ENCODE measurements at regions not wholly inside any gene's neighbourhood (a gene's known extent, or its start where the extent isn't known, plus 50 kb on each side); places are given as distances from the start of the nearest gene placed in this dataset.

DNA sequence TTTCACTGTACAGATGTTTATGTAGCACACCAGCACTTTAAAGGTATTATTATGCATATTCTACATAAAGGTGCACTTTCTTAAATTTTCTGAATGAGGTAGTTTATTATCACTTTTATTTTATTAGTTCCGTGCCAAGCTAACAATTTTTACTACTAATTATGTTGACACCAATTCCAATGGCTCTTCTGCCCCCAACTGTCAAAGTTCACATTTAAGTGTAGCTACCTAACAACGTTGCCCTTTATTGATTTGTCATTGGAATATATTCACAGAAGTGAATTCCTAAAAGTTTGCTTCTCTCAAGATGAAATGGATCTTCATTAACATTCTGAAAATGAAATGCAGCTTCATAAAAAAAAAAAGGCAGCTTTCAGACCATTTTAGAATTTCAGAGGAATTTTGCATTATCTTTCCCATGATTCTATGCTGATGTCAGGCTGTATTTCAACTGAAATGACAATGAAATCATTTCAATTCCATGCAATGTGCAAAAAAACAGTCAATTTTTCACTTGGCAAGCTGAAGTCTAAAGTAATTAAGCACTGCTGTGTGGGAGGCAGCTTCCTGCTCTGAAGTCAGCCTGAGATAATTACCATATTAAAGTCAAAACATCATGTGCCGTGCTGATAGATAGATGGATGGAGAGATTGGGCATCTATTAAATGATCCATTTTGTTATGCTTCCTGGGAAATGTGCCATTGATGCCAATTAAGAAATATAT, 229.2 kb downstream of the TTLL7 start:
- no peaks in the 10 kb centered on the region for H3K9me3 ChIP-seq
- no peaks in the 10 kb centered on the region for H3K27me3 ChIP-seq
- H3K4me1 ChIP-seq = no peaks in the 10 kb centered on the region
- ATAC-seq = no peak
- no peak overlapping the region for H3K27ac ChIP-seq
- H3K4me3 ChIP-seq = no peak overlapping the region
- WGBS, 2 donors (ENCODE audit: low coverage in 1 of 2) = 49 to 76% methylated on average over 3 of the region's 3 CpGs
- TF ChIP-seq POLR2AphosphoS5 (IDR thresholded peaks at IDR 0.05) (no peak), POLR2A (IDR thresholded peaks at IDR 0.05) (no peak)
- H3K36me3 ChIP-seq = no peaks in the 10 kb centered on the region

GRCh38 chr1:83769072-83769471, 229.9 kb downstream of the TTLL7 start:
- Histone ChIP-seq H3K4me3 (no peak overlapping the region), H3K27me3 (no peaks in the 10 kb centered on the region), H3K4me1 (no peaks in the 10 kb centered on the region), H3K36me3 (no peaks in the 10 kb centered on the region), H3K9me3 (no peaks in the 10 kb centered on the region), H3K27ac (no peak overlapping the region)
- TF ChIP-seq POLR2AphosphoS5 (IDR thresholded peaks at IDR 0.05) = no peak
- TF ChIP-seq, protein P1, sequence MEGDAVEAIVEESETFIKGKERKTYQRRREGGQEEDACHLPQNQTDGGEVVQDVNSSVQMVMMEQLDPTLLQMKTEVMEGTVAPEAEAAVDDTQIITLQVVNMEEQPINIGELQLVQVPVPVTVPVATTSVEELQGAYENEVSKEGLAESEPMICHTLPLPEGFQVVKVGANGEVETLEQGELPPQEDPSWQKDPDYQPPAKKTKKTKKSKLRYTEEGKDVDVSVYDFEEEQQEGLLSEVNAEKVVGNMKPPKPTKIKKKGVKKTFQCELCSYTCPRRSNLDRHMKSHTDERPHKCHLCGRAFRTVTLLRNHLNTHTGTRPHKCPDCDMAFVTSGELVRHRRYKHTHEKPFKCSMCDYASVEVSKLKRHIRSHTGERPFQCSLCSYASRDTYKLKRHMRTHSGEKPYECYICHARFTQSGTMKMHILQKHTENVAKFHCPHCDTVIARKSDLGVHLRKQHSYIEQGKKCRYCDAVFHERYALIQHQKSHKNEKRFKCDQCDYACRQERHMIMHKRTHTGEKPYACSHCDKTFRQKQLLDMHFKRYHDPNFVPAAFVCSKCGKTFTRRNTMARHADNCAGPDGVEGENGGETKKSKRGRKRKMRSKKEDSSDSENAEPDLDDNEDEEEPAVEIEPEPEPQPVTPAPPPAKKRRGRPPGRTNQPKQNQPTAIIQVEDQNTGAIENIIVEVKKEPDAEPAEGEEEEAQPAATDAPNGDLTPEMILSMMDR (IDR thresholded peaks at IDR 0.05) = no peak
- TF ChIP-seq EP300 (IDR thresholded peaks at IDR 0.05) = no peak
- no peak for TF ChIP-seq POLR2A (IDR thresholded peaks at IDR 0.05)
- no peak for ATAC-seq
- WGBS, 2 donors (ENCODE audit: low coverage in 1 of 2) = 75 to 82% methylated on average over 3 of the region's 3 CpGs

DNA sequence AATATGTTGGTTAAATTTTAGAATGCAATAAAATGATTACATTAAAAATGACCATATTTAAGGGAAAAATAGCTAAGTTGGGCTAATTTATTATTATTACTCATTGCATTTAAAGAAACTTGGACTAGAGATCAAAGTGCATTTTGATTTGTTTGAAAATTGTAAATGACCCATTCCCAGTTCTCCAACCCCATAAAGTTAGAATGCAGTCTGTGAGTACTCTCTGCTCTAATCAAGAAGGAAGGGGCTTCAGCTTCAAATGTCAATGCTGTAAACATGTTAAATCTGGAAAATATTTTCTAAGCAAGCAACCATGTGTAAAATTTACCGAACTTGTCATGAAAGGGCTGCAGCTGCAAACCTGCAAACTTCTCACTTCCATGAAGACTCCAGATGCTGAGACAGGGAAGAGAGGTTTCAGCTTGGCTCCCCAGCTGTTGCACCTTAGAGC, 232.7 kb downstream of the TTLL7 start:
- no peak overlapping the region for H3K27ac ChIP-seq
- no peak for ATAC-seq
- WGBS, 2 donors (ENCODE audit: low coverage in 1 of 2) = 44 to 100% methylated on average over 1 of the region's 1 CpG
- H3K27me3 ChIP-seq = no peaks in the 10 kb centered on the region
- H3K4me3 ChIP-seq = no peak overlapping the region
- H3K36me3 ChIP-seq = no peaks in the 10 kb centered on the region
- no peak for TF ChIP-seq POLR2A (IDR thresholded peaks at IDR 0.05)
- no peak for TF ChIP-seq POLR2AphosphoS5 (IDR thresholded peaks at IDR 0.05)
- TF ChIP-seq, protein P1 (IDR thresholded peaks at IDR 0.05) = no peak
- no peak for TF ChIP-seq EP300 (IDR thresholded peaks at IDR 0.05)
- no peaks in the 10 kb centered on the region for H3K9me3 ChIP-seq
- peaks cover 0 to 7% (median 0%) of the 10 kb centered on the region in 3 donors for H3K4me1 ChIP-seq

DNA sequence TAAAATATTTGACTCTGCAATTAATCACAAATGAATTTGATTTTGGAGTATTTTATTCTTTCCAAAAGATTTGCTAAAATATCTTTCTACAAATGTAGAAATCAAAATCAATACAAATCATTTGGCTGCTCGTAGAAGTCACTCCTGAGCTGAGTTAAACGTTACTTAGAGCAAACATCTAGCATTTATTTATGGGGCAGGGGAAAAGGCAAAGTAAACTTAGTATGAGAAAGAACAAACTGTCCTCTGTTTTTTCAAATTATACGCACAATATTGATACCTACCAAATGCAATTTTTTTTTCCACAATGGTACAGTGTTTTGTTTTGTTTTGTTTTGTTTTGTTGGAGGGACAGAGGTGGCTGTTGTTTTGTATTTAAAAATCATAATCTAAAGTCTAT, 233.8 kb downstream of the TTLL7 start:
- peaks cover 0 to 9% (median 0%) of the 10 kb centered on the region in 3 donors for H3K4me1 ChIP-seq
- no peaks in the 10 kb centered on the region for H3K36me3 ChIP-seq
- 86 to 90% methylated on average over 3 of the region's 3 CpGs for WGBS, 2 donors (ENCODE audit: low coverage in 1 of 2)
- H3K9me3 ChIP-seq = no peaks in the 10 kb centered on the region
- H3K4me3 ChIP-seq = no peak overlapping the region
- TF ChIP-seq POLR2A (IDR thresholded peaks at IDR 0.05) (no peak), POLR2AphosphoS5 (IDR thresholded peaks at IDR 0.05) (no peak), EP300 (IDR thresholded peaks at IDR 0.05) (no peak)
- TF ChIP-seq, protein P1 (IDR thresholded peaks at IDR 0.05) = no peak
- no peak for ATAC-seq
- no peak overlapping the region for H3K27ac ChIP-seq
- no peaks in the 10 kb centered on the region for H3K27me3 ChIP-seq

DNA sequence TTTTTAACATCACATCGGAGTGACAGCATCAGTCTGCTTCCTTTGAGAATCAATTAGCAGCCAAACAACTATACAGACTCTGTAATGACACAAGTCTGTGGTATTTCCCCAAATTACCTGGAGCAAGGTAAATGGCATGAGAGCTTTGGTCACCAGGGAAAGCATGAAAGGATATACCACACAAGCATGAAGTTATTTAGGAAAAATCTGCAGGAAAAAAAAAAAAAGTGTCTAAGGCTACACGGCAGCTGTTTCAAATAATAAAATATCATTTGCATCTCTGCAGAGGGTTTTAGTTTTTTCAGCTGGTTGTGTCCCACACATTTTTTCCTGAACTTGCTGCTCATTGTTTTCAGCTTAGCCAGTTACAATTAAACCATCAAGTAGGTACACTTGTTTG, 234.7 kb downstream of the TTLL7 start:
- Histone ChIP-seq H3K4me3 (no peak overlapping the region), H3K4me1 (peaks cover 0 to 9% (median 0%) of the 10 kb centered on the region in 3 donors), H3K9me3 (no peaks in the 10 kb centered on the region), H3K27me3 (no peaks in the 10 kb centered on the region), H3K27ac (no peak overlapping the region), H3K36me3 (no peaks in the 10 kb centered on the region)
- TF ChIP-seq POLR2A (IDR thresholded peaks at IDR 0.05) (no peak), EP300 (IDR thresholded peaks at IDR 0.05) (no peak), POLR2AphosphoS5 (IDR thresholded peaks at IDR 0.05) (no peak)
- TF ChIP-seq, protein P1 (IDR thresholded peaks at IDR 0.05) = no peak
- WGBS, 2 donors (ENCODE audit: low coverage in 1 of 2) = 72 to 85% methylated on average over 2 of the region's 2 CpGs
- no peak for ATAC-seq
